ENCODE measurements at regions not wholly inside any gene's neighbourhood (a gene's known extent, or its start where the extent isn't known, plus 50 kb on each side); places are given as distances from the start of the nearest gene placed in this dataset.

DNA sequence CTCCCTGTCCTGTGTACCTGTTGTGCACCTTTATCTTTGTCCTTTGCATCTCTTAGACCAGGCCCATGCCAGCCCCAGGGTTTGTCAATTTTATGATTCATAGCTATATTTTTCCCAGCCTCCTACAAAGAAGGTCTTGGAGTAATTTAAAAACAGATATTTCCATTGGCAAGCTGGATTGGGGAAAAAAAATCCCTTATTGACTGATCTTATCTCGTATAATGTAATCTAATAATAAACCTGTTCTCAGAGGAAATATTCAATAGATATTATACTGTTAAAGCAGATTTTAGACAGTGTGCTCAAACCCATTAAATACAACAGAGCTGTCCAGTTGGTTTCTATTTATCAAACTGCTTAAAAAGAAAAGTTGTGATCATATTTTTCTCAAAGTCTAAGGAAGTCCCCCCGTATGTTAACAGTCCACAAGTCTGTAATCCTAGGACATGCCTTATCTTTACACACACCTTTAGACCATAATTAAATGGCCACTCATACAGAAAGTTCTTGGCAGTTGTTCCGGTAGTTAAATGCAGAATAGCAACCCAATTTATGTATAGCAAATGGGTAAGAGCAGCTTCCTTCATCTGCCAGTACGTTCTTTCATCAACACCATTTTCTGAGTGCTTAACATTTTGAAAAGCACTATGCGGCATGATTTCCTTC, 700.9 kb upstream of the NR2F2 start:
- TF ChIP-seq, protein P1, sequence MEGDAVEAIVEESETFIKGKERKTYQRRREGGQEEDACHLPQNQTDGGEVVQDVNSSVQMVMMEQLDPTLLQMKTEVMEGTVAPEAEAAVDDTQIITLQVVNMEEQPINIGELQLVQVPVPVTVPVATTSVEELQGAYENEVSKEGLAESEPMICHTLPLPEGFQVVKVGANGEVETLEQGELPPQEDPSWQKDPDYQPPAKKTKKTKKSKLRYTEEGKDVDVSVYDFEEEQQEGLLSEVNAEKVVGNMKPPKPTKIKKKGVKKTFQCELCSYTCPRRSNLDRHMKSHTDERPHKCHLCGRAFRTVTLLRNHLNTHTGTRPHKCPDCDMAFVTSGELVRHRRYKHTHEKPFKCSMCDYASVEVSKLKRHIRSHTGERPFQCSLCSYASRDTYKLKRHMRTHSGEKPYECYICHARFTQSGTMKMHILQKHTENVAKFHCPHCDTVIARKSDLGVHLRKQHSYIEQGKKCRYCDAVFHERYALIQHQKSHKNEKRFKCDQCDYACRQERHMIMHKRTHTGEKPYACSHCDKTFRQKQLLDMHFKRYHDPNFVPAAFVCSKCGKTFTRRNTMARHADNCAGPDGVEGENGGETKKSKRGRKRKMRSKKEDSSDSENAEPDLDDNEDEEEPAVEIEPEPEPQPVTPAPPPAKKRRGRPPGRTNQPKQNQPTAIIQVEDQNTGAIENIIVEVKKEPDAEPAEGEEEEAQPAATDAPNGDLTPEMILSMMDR (IDR thresholded peaks at IDR 0.05), result no peak
- TF ChIP-seq ZFX (IDR thresholded peaks at IDR 0.05; ENCODE audit: borderline replicate concordance), result no peak

Data from 22Rv1 (cell line).